HepG2 (cell line): ENCODE measurements at regions not wholly inside any gene's neighbourhood (a gene's known extent, or its start where the extent isn't known, plus 50 kb on each side); places are given as distances from the start of the nearest gene placed in this dataset.

Experiments
- ATAC-seq: fragments of 200-7000 bp; cut with Tn5 transposase; 3 replicates; pipeline ENCODE4 v1.9.1; 2020; ENCODE audit warnings: mild to moderate bottlenecking, moderate library complexity
- BruUV-seq: library from RNA; stranded (reverse); fragments of 400-500 nt; replicated peaks from 2 replicates; lab custom pipeline; 2021; lab: Mats Ljungman, UMichigan
- CTCF ChIA-PET: fragments of 300-600 bp; formaldehyde crosslinking; extraction: SDS; loops from one replicate; lab custom pipeline; 2021; ENCODE audit warnings: low total read pairs, inconsistent platforms, low intra/inter-chr PET ratio; lab: Yijun Ruan, JAX
- POLR2A ChIA-PET: fragments of 350-600 bp; sonication (Branson Sonifier 250); formaldehyde crosslinking; loops from one replicate; lab custom pipeline; 2020; ENCODE audit warnings: antibody characterized with exemption, inconsistent platforms; lab: Yijun Ruan, JAX
- DNase-seq: peaks from one replicate; pipeline ENCODE4 v3.0.0-alpha.2; 2015; ENCODE audit warnings: low spot score
- FAIRE-seq: peaks from 3 replicates; lab custom pipeline; 2011; peaks lifted over from hg19 to GRCh38; lab: Jason Lieb, UNC
- H2AFZ ChIP-seq: one replicate; pipeline ENCODE4 v1.6.1; 2011; ENCODE audit warnings: low read length, inconsistent platforms
- H3K27ac ChIP-seq: fragments of 300-600 bp; 3 replicates; pipeline ENCODE4 v1.8.0; 2011; ENCODE audit warnings: mixed run types, mild to moderate bottlenecking, mixed read lengths, low read length, inconsistent platforms; ENCODE audit not compliant: insufficient read depth; ENCODE audit errors: extremely low read length
- H3K27me3 ChIP-seq, 2 experiments: fragments of 200-600 bp in 1 of 2; 2 replicates in 1 of 2; 3 replicates in 1 of 2; pipeline versions ENCODE4 v1.6.0 to v1.8.0; 2011; ENCODE audit warnings: low read length in 2 of 2, mild to moderate bottlenecking in 2 of 2, moderate library complexity in 2 of 2, inconsistent platforms in 1 of 2; ENCODE audit not compliant: insufficient read depth in 2 of 2, control insufficient read depth in 1 of 2
- H3K36me3 ChIP-seq, 2 experiments: fragments of 200-600 bp in 1 of 2; replicated peaks in 1 of 2; 2 replicates in 1 of 2; 3 replicates in 1 of 2; pipeline versions ENCODE4 v1.5.1 to v1.8.0; 2011; ENCODE audit warnings: low read length in 2 of 2, inconsistent platforms in 1 of 2; ENCODE audit not compliant: insufficient read depth in 2 of 2, control insufficient read depth in 1 of 2
- H3K4me1 ChIP-seq: 2 replicates; pipeline ENCODE4 v1.5.1; 2012; ENCODE audit warnings: low read length, inconsistent platforms; ENCODE audit not compliant: insufficient read depth
- H3K4me2 ChIP-seq: 2 replicates; pipeline ENCODE4 v1.6.0; 2011; ENCODE audit warnings: low read depth, low read length, inconsistent platforms
- H3K4me3 ChIP-seq, 3 experiments: fragments of 200-600 bp in 1 of 3; sonication (generic), shearing (Covaris generic) in 1 of 3; replicated peaks in 1 of 3; 2 replicates each; pipeline ENCODE4 v1.5.1; 2011 to 2016; ENCODE audit warnings: low read length in 3 of 3, inconsistent platforms in 2 of 3, low read depth in 2 of 3, mild to moderate bottlenecking in 2 of 3, control low read depth in 1 of 3, mixed read lengths in 1 of 3; ENCODE audit not compliant: insufficient read depth in 1 of 3
- H3K79me2 ChIP-seq: one replicate; pipeline ENCODE4 v1.6.1; 2011; ENCODE audit warnings: low read length, inconsistent platforms; ENCODE audit not compliant: insufficient read depth
- H3K9ac ChIP-seq: 2 replicates; pipeline ENCODE4 v1.6.0; 2011; ENCODE audit warnings: mild to moderate bottlenecking, low read depth, low read length, inconsistent platforms; ENCODE audit not compliant: insufficient read depth
- H3K9me3 ChIP-seq: 2 replicates; pipeline ENCODE4 v1.5.1; 2012; ENCODE audit warnings: mild to moderate bottlenecking, low read length
- H4K20me1 ChIP-seq: 2 replicates; pipeline ENCODE4 v1.6.0; 2011; ENCODE audit warnings: inconsistent platforms, mild to moderate bottlenecking, low read length, moderate library complexity; ENCODE audit not compliant: insufficient read depth
- MNT ChIP-seq: fragments of 450-650 bp; IDR thresholded peaks from 2 replicates; pipeline ENCODE4 v1.6.1; 2016
- RFX1 ChIP-seq: fragments of 450-650 bp; IDR thresholded peaks from 2 replicates; pipeline ENCODE4 v1.6.1; 2017
- SMC3 ChIP-seq: IDR thresholded peaks from 2 replicates; pipeline ENCODE4 v1.6.1; 2011; ENCODE audit warnings: low read length, improper control_type of control experiment
- USF2 ChIP-seq, 2 experiments: sonication (generic) in 1 of 2; formaldehyde crosslinking in 1 of 2; IDR thresholded peaks; 2 replicates each; pipeline versions ENCODE4 v1.5.1 to v1.6.1; 2011 to 2020; ENCODE audit warnings: borderline replicate concordance in 1 of 2, low read depth in 1 of 2, low read length in 1 of 2, mild to moderate bottlenecking in 1 of 2, missing genetic modification reagents in 1 of 2, moderate library complexity in 1 of 2
- ZNF713 ChIP-seq: sonication (generic); formaldehyde crosslinking; IDR thresholded peaks from 2 replicates; pipeline ENCODE4 v1.4.0; 2020; ENCODE audit warnings: mild to moderate bottlenecking, missing genetic modification reagents
- WGBS: methylation state at CpG from one replicate; pipeline ENCODE4 v1.1.6; 2017; ENCODE audit warnings: low lambda C conversion rate; 5-methylcytosine and 5-hydroxymethylcytosine counted together
- in situ Hi-C: cut with HindIII; loops from 2 replicates; pipeline ENCODE4 v1.10.0; 2017; ENCODE audit warnings: low pct_unique_long_range_greater_than_20kb; ENCODE audit not compliant: extremely low pct_ligation_motif_present
- intact Hi-C: fragments of 100-400 bp; cut with micrococcal nuclease; formaldehyde crosslinking; loops from one replicate; pipeline ENCODE4 v1.10.0; 2022; ENCODE audit not compliant: unreplicated experiment

GRCh38 chr5:2249026-2249425 lies 366.3 kb upstream of the IRX4 start:
- ChIA-PET POLR2A (no interaction called here), CTCF (no interaction called here)
- H3K4me1 ChIP-seq: no peaks in the 10 kb centered on the region
- no peak overlapping the region for H3K4me3 ChIP-seq
- H3K9ac ChIP-seq: no peak overlapping the region
- DNase-seq: no peak
- H3K4me2 ChIP-seq: no peak overlapping the region
- no peak for ATAC-seq
- FAIRE-seq: no peak
- intact Hi-C loops: no loop called here
- TF ChIP-seq SMC3 (no peak), USF2 (IDR thresholded peaks at IDR 0.05; ENCODE audit: low read depth, low read length) (0 out of 2 replicates have a peak, but pooled peaks have one; percentile 28), USF2 (CRISPR knock-in tag; IDR thresholded peaks at IDR 0.05; ENCODE audit: borderline replicate concordance) (no peak), ZNF713 (CRISPR knock-in tag) (no peak), RFX1 (no peak), MNT (0 out of 2 replicates have a peak, but pooled peaks have one; percentile 14)
- TF ChIP-seq, all 625 proteins: peak for 2
- Histone ChIP-seq H2AFZ (no peak overlapping the region), H3K9me3 (no peaks in the 10 kb centered on the region), H4K20me1 (no peaks in the 10 kb centered on the region), H3K27ac (no peak overlapping the region), H3K27me3 (peaks cover 3 to 22% of the 10 kb centered on the region in 2 experiments; a peak in 3 of 5 replicates), H3K36me3 (no peaks in the 10 kb centered on the region), H3K79me2 (no peaks in the 10 kb centered on the region)
- 7% methylated on average over 2 of the region's 2 CpGs for WGBS
- BruUV-seq: no TSS peak
- in situ Hi-C loops: no loop called here
